H1 (cell line): ENCODE measurements at regions not wholly inside any gene's neighbourhood (a gene's known extent, or its start where the extent isn't known, plus 50 kb on each side); places are given as distances from the start of the nearest gene placed in this dataset.

ENCODE experiments used
- CTCF ChIA-PET: fragments of 300-600 bp; sonication (Branson Sonifier 250); formaldehyde crosslinking; loops from one replicate; lab custom pipeline; 2021; ENCODE audit not compliant: partially characterized antibody; lab: Charles Lee
- POLR2A ChIA-PET: fragments of 300-600 bp; sonication (Branson Sonifier 250); formaldehyde crosslinking; loops from one replicate; lab custom pipeline; 2021; ENCODE audit warnings: inconsistent platforms; ENCODE audit not compliant: partially characterized antibody; lab: Charles Lee
- DNase-seq, 2 experiments: peaks; one replicate each; pipeline versions ENCODE4 v3.0.0 to v3.0.0-alpha.2; 2010 to 2022; ENCODE audit warnings: low spot score in 2 of 2, low read depth in 1 of 2, mixed read lengths in 1 of 2
- FAIRE-seq: peaks from 2 replicates; lab custom pipeline; 2011; peaks lifted over from hg19 to GRCh38; lab: Jason Lieb, UNC
- H2AFZ ChIP-seq: 2 replicates; pipeline ENCODE4 v1.8.1; 2012; ENCODE audit warnings: low read length, inconsistent platforms
- H2AK5ac ChIP-seq: 2 replicates; pipeline ENCODE4 v1.6.1; 2013; ENCODE audit warnings: low read depth, low read length
- H2BK120ac ChIP-seq: replicated peaks from 2 replicates; pipeline ENCODE3; 2013; ENCODE audit warnings: low read depth, low read length, inconsistent platforms
- H2BK12ac ChIP-seq: 2 replicates; pipeline ENCODE4 v1.6.1; 2013; ENCODE audit warnings: low read depth, low read length
- H2BK15ac ChIP-seq: 2 replicates; pipeline ENCODE4 v1.6.1; 2013; ENCODE audit warnings: low read length
- H2BK20ac ChIP-seq: 2 replicates; pipeline ENCODE4 v1.6.1; 2013; ENCODE audit warnings: low read length
- H2BK5ac ChIP-seq: 2 replicates; pipeline ENCODE4 v1.6.1; 2013; ENCODE audit warnings: low read depth, low read length
- H3K14ac ChIP-seq: 2 replicates; pipeline ENCODE4 v1.6.1; 2013; ENCODE audit warnings: inconsistent platforms; ENCODE audit not compliant: insufficient read length
- H3K18ac ChIP-seq: 2 replicates; pipeline ENCODE4 v1.6.1; 2013; ENCODE audit warnings: low read length; ENCODE audit errors: extremely low read depth
- H3K23ac ChIP-seq: 2 replicates; pipeline ENCODE4 v1.6.1; 2013; ENCODE audit warnings: inconsistent platforms; ENCODE audit not compliant: insufficient read length
- H3K23me2 ChIP-seq: 2 replicates; pipeline ENCODE4 v1.6.1; 2013; ENCODE audit warnings: low read depth, low read length
- H3K27ac ChIP-seq: 2 replicates; pipeline ENCODE4 v1.6.1; 2011; ENCODE audit warnings: low read depth, low read length, inconsistent platforms
- H3K27me3 ChIP-seq, 4 experiments: replicated peaks in 1 of 4; 1 replicate in 1 of 4; 2 replicates in 3 of 4; pipeline versions ENCODE4 v1.6.1 to v1.8.1; 2011 to 2013; ENCODE audit warnings: low read length in 3 of 4, mild to moderate bottlenecking in 3 of 4, inconsistent platforms in 2 of 4, mixed read lengths in 2 of 4, moderate library complexity in 1 of 4; ENCODE audit not compliant: control insufficient read depth in 3 of 4, insufficient read depth in 3 of 4; ENCODE audit errors: extremely low read depth in 1 of 4
- H3K36me3 ChIP-seq, 4 experiments: 2 replicates each; pipeline versions ENCODE4 v1.6.1 to v1.8.1; 2011 to 2013; ENCODE audit warnings: mild to moderate bottlenecking in 4 of 4, low read length in 3 of 4, moderate library complexity in 2 of 4, control low read depth in 1 of 4, inconsistent platforms in 1 of 4; ENCODE audit not compliant: insufficient read depth in 4 of 4, control insufficient read depth in 2 of 4
- H3K4ac ChIP-seq: replicated peaks from 2 replicates; pipeline ENCODE3; 2013; ENCODE audit warnings: low read length, low read depth, mixed read lengths, inconsistent platforms; ENCODE audit not compliant: insufficient read length
- H3K4me1 ChIP-seq, 4 experiments: replicated peaks in 1 of 4; 1 replicate in 1 of 4; 2 replicates in 3 of 4; pipeline versions ENCODE4 v1.6.1 to v1.8.1; 2011 to 2013; ENCODE audit warnings: low read length in 3 of 4, inconsistent platforms in 2 of 4, mixed read lengths in 1 of 4; ENCODE audit not compliant: insufficient read depth in 4 of 4, control insufficient read depth in 3 of 4
- H3K4me2 ChIP-seq, 2 experiments: 2 replicates each; pipeline versions ENCODE4 v1.6.1 to v1.8.1; 2011 to 2013; ENCODE audit warnings: low read depth in 2 of 2, low read length in 2 of 2, control low read depth in 1 of 2, inconsistent platforms in 1 of 2, mild to moderate bottlenecking in 1 of 2; ENCODE audit not compliant: insufficient read depth in 1 of 2
- H3K4me3 ChIP-seq, 4 experiments: fragments of 200-600, 300-600 bp in 1 of 4; sonication (generic), shearing (Covaris generic), sonication (Bioruptor Twin) in 1 of 4; 2 replicates each; pipeline versions ENCODE4 v1.5.1 to v1.8.1; 2011 to 2016; ENCODE audit warnings: low read length in 4 of 4, low read depth in 3 of 4, control low read depth in 2 of 4, inconsistent platforms in 2 of 4, mild to moderate bottlenecking in 2 of 4, mixed read lengths in 1 of 4, moderate library complexity in 1 of 4; ENCODE audit not compliant: insufficient read depth in 2 of 4; ENCODE audit errors: extremely low read depth in 1 of 4
- H3K56ac ChIP-seq: replicated peaks from 2 replicates; pipeline ENCODE3; 2013; ENCODE audit warnings: low read depth, mild to moderate bottlenecking, mixed read lengths, low read length, inconsistent platforms; ENCODE audit not compliant: insufficient read length
- H3K79me1 ChIP-seq: 2 replicates; pipeline ENCODE4 v1.6.1; 2013; ENCODE audit warnings: low read depth, low read length, control low read depth
- H3K79me2 ChIP-seq, 2 experiments: 2 replicates each; pipeline versions ENCODE4 v1.6.1 to v1.8.1; 2012 to 2013; ENCODE audit warnings: low read length in 2 of 2, mild to moderate bottlenecking in 2 of 2, inconsistent platforms in 1 of 2; ENCODE audit not compliant: insufficient read depth in 2 of 2, control insufficient read depth in 1 of 2
- H3K9ac ChIP-seq, 4 experiments: replicated peaks in 1 of 4; 1 replicate in 1 of 4; 2 replicates in 3 of 4; pipeline versions ENCODE4 v1.6.1 to v1.8.1; 2011 to 2013; ENCODE audit warnings: low read depth in 3 of 4, low read length in 3 of 4, control low read depth in 2 of 4, mild to moderate bottlenecking in 2 of 4, moderate library complexity in 2 of 4, inconsistent platforms in 1 of 4; ENCODE audit errors: extremely low read depth in 1 of 4
- H3K9me3 ChIP-seq, 2 experiments: 2 replicates each; pipeline versions ENCODE4 v1.6.1 to v1.8.1; 2012 to 2013; ENCODE audit warnings: mild to moderate bottlenecking in 2 of 2, moderate library complexity in 2 of 2, control low read depth in 1 of 2, inconsistent platforms in 1 of 2, low read depth in 1 of 2, low read length in 1 of 2, mixed read lengths in 1 of 2; ENCODE audit not compliant: insufficient read depth in 2 of 2
- H4K20me1 ChIP-seq, 2 experiments: replicated peaks in 1 of 2; 2 replicates each; pipeline versions ENCODE3 to v1.8.1; 2011 to 2013; ENCODE audit warnings: inconsistent platforms in 2 of 2, low read length in 2 of 2, mild to moderate bottlenecking in 1 of 2; ENCODE audit not compliant: insufficient read depth in 2 of 2, control insufficient read depth in 1 of 2
- H4K5ac ChIP-seq: 2 replicates; pipeline ENCODE4 v1.6.1; 2013; ENCODE audit warnings: low read length, low read depth, mixed read lengths, inconsistent platforms; ENCODE audit not compliant: insufficient read length
- H4K8ac ChIP-seq: 2 replicates; pipeline ENCODE4 v1.8.0; 2013; ENCODE audit warnings: mild to moderate bottlenecking, moderate library complexity, low read length, inconsistent platforms; ENCODE audit not compliant: insufficient read depth; ENCODE audit errors: extremely low read depth
- H4K91ac ChIP-seq: replicated peaks from 2 replicates; pipeline ENCODE3; 2013; ENCODE audit warnings: low read length, mixed read lengths, inconsistent platforms; ENCODE audit not compliant: insufficient read length
- ASH2L ChIP-seq: fragments of 200-600, 300-600 bp; sonication (generic); IDR thresholded peaks from one replicate; pipeline ENCODE4 v1.7.1; 2017; ENCODE audit warnings: low read length
- CBX8 ChIP-seq: fragments of 300-800, 300-1000 bp; sonication (generic); IDR thresholded peaks from 2 replicates; pipeline ENCODE4 v1.7.1; 2016; ENCODE audit warnings: low read depth, low read length, borderline replicate concordance
- CREB1 ChIP-seq: IDR thresholded peaks from 2 replicates; pipeline ENCODE4 v1.6.1; 2012; ENCODE audit warnings: inconsistent platforms
- EGR1 ChIP-seq: IDR thresholded peaks from 2 replicates; pipeline ENCODE4 v1.6.1; 2011; ENCODE audit warnings: low read depth, low read length, borderline replicate concordance
- PHF8 ChIP-seq: fragments of 200-600 bp; sonication (generic); conservative IDR thresholded peaks from 2 replicates; pipeline ENCODE4 v1.7.1; 2012; ENCODE audit warnings: low read depth, mild to moderate bottlenecking, inconsistent platforms, low read length, moderate library complexity
- RNF2 ChIP-seq: fragments of 200-900, 300-1000 bp; sonication (generic); IDR thresholded peaks from 2 replicates; pipeline ENCODE4 v1.7.1; 2016; ENCODE audit warnings: borderline replicate concordance, low read depth, mild to moderate bottlenecking, antibody characterized with exemption, low read length; ENCODE audit not compliant: poor library complexity, severe bottlenecking; ENCODE audit errors: missing control alignments
- RXRA ChIP-seq: IDR thresholded peaks from 2 replicates; pipeline ENCODE4 v1.6.1; 2011; ENCODE audit warnings: low read depth, mild to moderate bottlenecking, low read length, moderate library complexity; ENCODE audit not compliant: insufficient read depth
- SIRT6 ChIP-seq: IDR thresholded peaks from one replicate; pipeline ENCODE4 v1.7.1; 2012; ENCODE audit warnings: low read length, inconsistent platforms
- SRF ChIP-seq: IDR thresholded peaks from 2 replicates; pipeline ENCODE4 v1.6.1; 2011; ENCODE audit warnings: mild to moderate bottlenecking, low read depth, low read length, moderate library complexity
- TEAD4 ChIP-seq: IDR thresholded peaks from 2 replicates; pipeline ENCODE4 v1.6.1; 2012; ENCODE audit warnings: low read depth, low read length, inconsistent platforms, mixed read lengths
- ZNF274 ChIP-seq: IDR thresholded peaks from 2 replicates; pipeline ENCODE4 v1.7.0; 2012; ENCODE audit warnings: low read length, borderline replicate concordance; ENCODE audit errors: extremely low read depth
- WGBS, 2 experiments: shearing (Covaris generic) in 1 of 2; methylation state at CpG; one replicate each; pipeline versions ENCODE4 v1.1.6 to v1.1.7; 2013 to 2015; ENCODE audit warnings: low lambda C conversion rate in 2 of 2, mixed read lengths in 2 of 2, inconsistent platforms in 1 of 2, low coverage in 1 of 2, missing lambda C conversion rate in 1 of 2; ENCODE audit not compliant: insufficient replicate concordance in 2 of 2, insufficient coverage in 1 of 2, insufficient read length in 1 of 2; ENCODE audit errors: extremely low coverage in 1 of 2, missing lambda C conversion rate in 1 of 2; 5-methylcytosine and 5-hydroxymethylcytosine counted together
- TF ChIP-seq, protein P1 (sequence below): IDR thresholded peaks from 2 replicates; pipeline ENCODE4 v1.6.1; 2011; ENCODE audit warnings: low read depth, mild to moderate bottlenecking, low read length; ENCODE audit not compliant: insufficient read depth

DNA sequence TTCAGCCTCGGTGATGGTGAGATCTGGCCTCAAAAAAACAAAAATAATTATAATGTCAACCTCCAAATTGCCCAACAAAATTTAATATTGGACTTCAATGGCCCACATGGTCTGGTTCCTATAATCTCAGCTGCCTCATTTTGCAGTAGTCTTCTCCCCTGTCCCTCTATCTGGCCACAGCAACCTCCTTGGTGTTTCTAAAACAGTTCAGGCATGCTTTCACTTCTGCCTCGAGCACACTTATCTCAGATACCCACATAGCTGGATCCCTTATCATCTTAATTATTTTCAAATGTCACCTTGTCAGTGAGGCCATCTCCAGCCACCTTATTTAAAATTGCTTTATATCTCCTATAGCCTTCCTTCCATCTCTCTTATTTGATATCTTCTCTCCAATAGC, 52.9 kb upstream of the WDFY3 start:
- no peak for DNase-seq
- Histone ChIP-seq H3K4ac (no peak overlapping the region), H3K9ac (no peak overlapping the region), H3K23me2 (no peaks in the 10 kb centered on the region), H3K79me2 (no peaks in the 10 kb centered on the region), H3K14ac (no peak overlapping the region), H4K8ac (no peak overlapping the region), H3K4me3 (no peak overlapping the region), H3K9me3 (no peaks in the 10 kb centered on the region), H3K4me1 (no peaks in the 10 kb centered on the region), H3K18ac (no peak overlapping the region), H2BK120ac (no peak overlapping the region), H3K23ac (no peak overlapping the region), H3K4me2 (no peak overlapping the region), H2AK5ac (no peak overlapping the region), H2BK5ac (no peak overlapping the region), H2BK12ac (no peak overlapping the region), H3K27me3 (no peaks in the 10 kb centered on the region), H4K91ac (no peak overlapping the region), H2AFZ (no peak overlapping the region), H2BK20ac (no peak overlapping the region), H3K56ac (no peak overlapping the region), H2BK15ac (no peak overlapping the region), H3K36me3 (no peaks in the 10 kb centered on the region), H4K20me1 (no peaks in the 10 kb centered on the region), H3K79me1 (no peaks in the 10 kb centered on the region), H4K5ac (no peak overlapping the region), H3K27ac (no peak overlapping the region)
- TF ChIP-seq RXRA (no peak), ZNF274 (no peak), EGR1 (no peak), SRF (no peak), ASH2L (no peak), CREB1 (no peak), CBX8 (no peak), SIRT6 (no peak), PHF8 (no peak), RNF2 (no peak), TEAD4 (no peak)
- TF ChIP-seq, protein P1, sequence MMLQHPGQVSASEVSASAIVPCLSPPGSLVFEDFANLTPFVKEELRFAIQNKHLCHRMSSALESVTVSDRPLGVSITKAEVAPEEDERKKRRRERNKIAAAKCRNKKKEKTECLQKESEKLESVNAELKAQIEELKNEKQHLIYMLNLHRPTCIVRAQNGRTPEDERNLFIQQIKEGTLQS, result no peak
- ChIA-PET CTCF (no interaction called here), POLR2A (no interaction called here)
- 88% methylated on average over 2 of the region's 2 CpGs; no CpG with 5 or more reads in 1 of the 2 experiments for WGBS, 2 experiments
- FAIRE-seq, result no peak
